Thymus (tissue), 11 donors: ENCODE measurements at regions not wholly inside any gene's neighbourhood (a gene's known extent, or its start where the extent isn't known, plus 50 kb on each side); places are given as distances from the start of the nearest gene placed in this dataset.
"Not testable (repeated sequence)": the region's sequence is repeated elsewhere in the genome, so short reads cannot be mapped to it uniquely, and the experiment has no call there.

Experiments used
- DNase-seq, 9 donors: peaks; one replicate each; pipeline ENCODE4 v3.0.0-alpha.2; 2013; ENCODE audit warnings: low spot score in 9 of 9, low read depth in 6 of 9, missing footprints in 1 of 9
- H3K27ac ChIP-seq, 2 donors: one replicate each; pipeline ENCODE4 v1.5.1; 2013; ENCODE audit warnings: control low read depth in 1 of 2, low read depth in 1 of 2, low read length in 1 of 2, mild to moderate bottlenecking in 1 of 2, moderate library complexity in 1 of 2
- H3K27me3 ChIP-seq, 2 donors: one replicate each; pipeline ENCODE4 v1.5.1; 2013; ENCODE audit warnings: low read length in 1 of 2; ENCODE audit not compliant: control insufficient read depth in 2 of 2, insufficient read depth in 1 of 2
- H3K36me3 ChIP-seq, 2 donors: one replicate each; pipeline ENCODE4 v1.5.1; 2013; ENCODE audit warnings: low read length in 1 of 2, mild to moderate bottlenecking in 1 of 2, moderate library complexity in 1 of 2; ENCODE audit not compliant: control insufficient read depth in 2 of 2, insufficient read depth in 2 of 2
- H3K4me1 ChIP-seq, 2 donors: one replicate each; pipeline ENCODE4 v1.5.1; 2013; ENCODE audit warnings: low read length in 2 of 2; ENCODE audit not compliant: control insufficient read depth in 2 of 2, insufficient read depth in 2 of 2
- H3K4me3 ChIP-seq, 2 donors: one replicate each; pipeline ENCODE4 v1.5.1; 2013; ENCODE audit warnings: low read length in 2 of 2, control low read depth in 1 of 2, mild to moderate bottlenecking in 1 of 2
- H3K9me3 ChIP-seq, 2 donors: one replicate each; pipeline ENCODE4 v1.5.1; 2013; ENCODE audit warnings: low read length in 1 of 2, mild to moderate bottlenecking in 1 of 2; ENCODE audit not compliant: control insufficient read depth in 2 of 2, insufficient read depth in 1 of 2
- WGBS: extraction: QIAGEN DNeasy Blood & Tissue Kit; methylation state at CpG from one replicate; pipeline ENCODE4 v1.1.7; 2013; 5-methylcytosine and 5-hydroxymethylcytosine counted together
- donor health status: healthy.

DNA sequence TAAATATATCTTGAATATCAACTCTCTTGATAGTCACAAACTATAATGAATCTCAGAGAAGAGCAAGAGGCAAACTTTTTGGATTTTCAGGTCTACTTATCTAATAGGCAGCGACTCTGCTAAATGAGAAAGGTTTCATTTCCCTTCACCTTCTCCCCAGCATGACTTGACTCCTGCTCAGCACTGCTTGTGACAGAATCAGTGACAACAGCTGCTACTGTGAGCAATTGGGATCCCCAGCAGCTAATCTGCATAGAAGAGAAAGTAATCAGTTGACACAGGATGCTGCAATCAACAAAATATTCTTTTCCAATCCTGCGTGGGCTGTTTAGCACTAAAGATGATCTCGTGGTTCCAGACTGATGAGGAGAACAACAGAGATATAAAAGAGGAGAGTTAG lies 205.5 kb downstream of the MMUT start:
- WGBS: 55% methylated on average over 3 of the region's 3 CpGs
- Histone ChIP-seq H3K27ac (no peak overlapping the region), H3K36me3 (no peaks in the 10 kb centered on the region), H3K4me1 (no peaks in the 10 kb centered on the region), H3K27me3 (no peaks in the 10 kb centered on the region), H3K9me3 (no peaks in the 10 kb centered on the region), H3K4me3 (no peak overlapping the region)
- no peak for DNase-seq

GRCh38 chr6:49255335-49255734 lies 207.7 kb downstream of the MMUT start:
- DNase-seq: no peak
- H3K4me3 ChIP-seq: no peak overlapping the region
- no peaks in the 10 kb centered on the region for H3K27me3 ChIP-seq
- H3K4me1 ChIP-seq: no peaks in the 10 kb centered on the region
- no peaks in the 10 kb centered on the region for H3K36me3 ChIP-seq
- no peaks in the 10 kb centered on the region for H3K9me3 ChIP-seq
- no peak overlapping the region for H3K27ac ChIP-seq
- WGBS: 93% methylated on average over 3 of the region's 3 CpGs

GRCh38 chr6:49252901-49253300 lies 210.2 kb downstream of the MMUT start:
- no peak overlapping the region for H3K27ac ChIP-seq
- H3K27me3 ChIP-seq: no peaks in the 10 kb centered on the region
- DNase-seq: no peak
- no peaks in the 10 kb centered on the region for H3K4me1 ChIP-seq
- H3K9me3 ChIP-seq: no peaks in the 10 kb centered on the region
- WGBS: 85% methylated on average over 1 of the region's 1 CpG
- no peak overlapping the region for H3K4me3 ChIP-seq
- H3K36me3 ChIP-seq: no peaks in the 10 kb centered on the region

DNA sequence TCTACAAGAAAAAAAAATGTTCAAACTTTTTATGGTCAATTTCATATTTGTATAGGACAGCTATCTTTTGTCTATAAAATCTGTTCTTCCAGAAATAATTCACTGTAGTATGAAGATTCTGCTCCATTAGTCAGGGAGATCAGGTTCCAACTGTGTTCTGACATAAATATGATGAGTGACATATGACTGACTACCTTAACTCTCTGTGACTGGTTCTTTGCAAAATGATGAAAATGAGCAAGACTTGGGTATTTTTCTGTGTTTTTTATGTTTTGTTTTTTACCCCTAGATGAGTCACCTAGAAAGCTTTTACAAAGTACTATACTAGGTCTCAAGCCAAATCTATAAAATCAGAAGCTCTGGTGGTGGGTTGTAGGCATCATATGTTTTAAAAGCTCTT lies 229.6 kb downstream of the MMUT start:
- H3K36me3 ChIP-seq: no peaks in the 10 kb centered on the region
- H3K27me3 ChIP-seq: no peaks in the 10 kb centered on the region
- no peaks in the 10 kb centered on the region for H3K9me3 ChIP-seq
- H3K4me1 ChIP-seq: no peaks in the 10 kb centered on the region
- no peak overlapping the region for H3K27ac ChIP-seq
- DNase-seq: no peak
- no peak overlapping the region for H3K4me3 ChIP-seq

DNA sequence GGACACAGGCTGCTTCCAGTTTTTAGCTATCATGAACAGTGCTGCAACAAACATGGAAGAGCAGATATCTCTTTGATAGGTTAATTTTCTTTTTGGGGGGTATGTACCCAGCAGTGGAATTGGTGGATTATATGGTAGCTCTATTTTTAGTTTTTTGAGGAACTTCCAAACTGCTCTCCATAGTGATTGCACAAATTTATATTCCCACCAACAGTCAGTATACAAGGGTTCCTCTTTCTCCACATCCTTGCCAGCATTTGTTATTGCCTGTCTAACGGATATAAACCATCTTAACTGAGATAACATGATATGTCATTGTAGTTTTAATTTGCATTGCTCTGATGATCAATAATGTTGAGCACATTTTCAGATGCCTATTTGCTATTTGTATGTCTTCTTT lies 237.6 kb downstream of the MMUT start:
- Histone ChIP-seq H3K4me1 (no peaks in the 10 kb centered on the region), H3K27me3 (no peaks in the 10 kb centered on the region), H3K4me3 (no peak overlapping the region), H3K36me3 (no peaks in the 10 kb centered on the region), H3K27ac (no peak overlapping the region), H3K9me3 (no peaks in the 10 kb centered on the region)
- WGBS: 76% methylated on average over 1 of the region's 1 CpG
- no peak for DNase-seq

DNA sequence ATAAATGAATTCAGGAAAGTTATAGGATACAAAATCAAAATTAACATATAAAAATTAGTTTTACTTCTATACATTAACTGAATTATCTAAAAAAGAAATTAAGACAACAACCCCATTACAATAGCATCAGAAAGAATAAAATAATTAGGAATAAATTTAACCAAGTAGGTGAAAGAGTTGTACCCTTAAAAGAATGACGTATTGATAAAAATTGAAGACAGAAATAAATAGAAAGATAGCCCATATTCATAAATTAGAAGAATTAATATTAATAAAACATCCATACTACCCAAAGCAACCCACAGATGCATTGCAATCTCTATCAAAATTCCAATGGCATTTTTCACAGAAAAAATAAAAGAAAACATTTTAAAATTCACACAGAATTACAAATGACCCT lies 242.8 kb downstream of the MMUT start:
- Histone ChIP-seq H3K27ac (no peak overlapping the region), H3K4me3 (no peak overlapping the region), H3K36me3 (no peaks in the 10 kb centered on the region), H3K4me1 (no peaks in the 10 kb centered on the region), H3K9me3 (no peaks in the 10 kb centered on the region), H3K27me3 (no peaks in the 10 kb centered on the region)
- WGBS: 99% methylated on average over 1 of the region's 1 CpG
- no peak for DNase-seq

GRCh38 chr6:49205526-49205925 lies 257.5 kb downstream of the MMUT start:
- no peaks in the 10 kb centered on the region for H3K4me1 ChIP-seq
- 93% methylated on average over 2 of the region's 2 CpGs for WGBS
- H3K9me3 ChIP-seq: peaks cover 0 to 4% of the 10 kb centered on the region in 2 donors
- H3K27ac ChIP-seq: no peak overlapping the region
- H3K4me3 ChIP-seq: no peak overlapping the region
- H3K27me3 ChIP-seq: no peaks in the 10 kb centered on the region
- H3K36me3 ChIP-seq: no peaks in the 10 kb centered on the region
- no peak for DNase-seq

DNA sequence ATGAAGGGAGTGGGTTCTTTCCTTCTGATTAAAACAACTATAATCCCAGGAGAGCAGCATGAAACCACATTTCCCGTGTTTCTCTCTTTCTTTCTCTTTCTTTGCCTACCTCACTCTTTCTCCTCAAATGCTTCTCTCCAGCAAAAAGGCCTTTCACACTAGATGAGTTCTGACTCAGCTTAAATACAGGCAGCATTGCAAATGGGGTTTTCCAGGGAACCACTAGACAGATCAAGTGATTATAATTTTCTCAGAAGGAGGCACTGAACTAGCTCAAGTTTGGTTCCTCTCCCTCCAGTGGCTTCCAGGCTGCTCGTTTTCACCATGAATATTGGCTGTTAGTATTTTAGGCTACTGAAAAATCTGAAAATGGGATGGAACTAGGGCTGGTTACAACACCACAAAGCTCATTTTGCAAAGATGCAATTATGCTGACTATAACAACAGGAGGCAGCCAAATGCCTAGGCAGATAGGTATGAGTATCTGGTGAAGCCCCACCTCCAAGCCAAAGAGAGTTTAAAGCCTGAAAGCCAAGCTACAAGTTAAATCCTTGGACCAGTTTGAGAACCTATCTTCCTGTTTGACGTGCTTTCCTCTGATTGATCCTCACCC lies 260.0 kb downstream of the MMUT start:
- 75% methylated on average over 3 of the region's 3 CpGs for WGBS

GRCh38 chr6:49198015-49198414 lies 265.0 kb downstream of the MMUT start:
- H3K9me3 ChIP-seq: no peaks in the 10 kb centered on the region

More for the DNA sequence above, 260.0 kb downstream of the MMUT start:
- H3K9me3 ChIP-seq: peaks cover 0 to 4% of the 10 kb centered on the region in 2 donors
- H3K27ac ChIP-seq: no peak overlapping the region
- H3K4me3 ChIP-seq: no peak overlapping the region
- no peaks in the 10 kb centered on the region for H3K4me1 ChIP-seq
- no peaks in the 10 kb centered on the region for H3K36me3 ChIP-seq
- no peak for DNase-seq
- H3K27me3 ChIP-seq: no peaks in the 10 kb centered on the region

GRCh38 chr6:49162379-49162778 lies 300.7 kb downstream of the MMUT start:
- not testable (repeated sequence) for H3K36me3 ChIP-seq, H3K4me1 ChIP-seq, H3K9me3 ChIP-seq, H3K27ac ChIP-seq, H3K4me3 ChIP-seq, H3K27me3 ChIP-seq, DNase-seq
- WGBS: 91% methylated on average over 2 of the region's 2 CpGs

More at GRCh38 chr6:49198015-49198414, 265.0 kb downstream of the MMUT start:
- Histone ChIP-seq H3K36me3 (no peaks in the 10 kb centered on the region), H3K27me3 (no peaks in the 10 kb centered on the region), H3K27ac (no peak overlapping the region), H3K4me1 (no peaks in the 10 kb centered on the region), H3K4me3 (no peak overlapping the region)
- WGBS: 56% methylated on average over 1 of the region's 1 CpG
- DNase-seq: no peak
